GM12878 (cell line): ENCODE measurements at regions not wholly inside any gene's neighbourhood (a gene's known extent, or its start where the extent isn't known, plus 50 kb on each side); places are given as distances from the start of the nearest gene placed in this dataset.

Experiments
- ATAC-seq: fragments of 200-7000 bp; cut with Tn5 transposase; 3 replicates; pipeline ENCODE4 v1.9.1; 2020; ENCODE audit warnings: mild to moderate bottlenecking, moderate library complexity
- BruUV-seq: library from RNA; stranded (reverse); fragments of 400-500 nt; replicated peaks from 2 replicates; lab custom pipeline; 2021; lab: Mats Ljungman, UMichigan
- CTCF ChIA-PET: fragments of 300-600 bp; sonication (Branson Sonifier 250); formaldehyde crosslinking; extraction: SDS; loops from one replicate; lab custom pipeline; 2021; ENCODE audit warnings: inconsistent platforms; lab: Yijun Ruan, JAX
- POLR2A ChIA-PET: fragments of 350-600 bp; formaldehyde crosslinking; extraction: SDS; loops from one replicate; lab custom pipeline; 2021; ENCODE audit warnings: inconsistent platforms; lab: Charles Lee
- RAD21 ChIA-PET: fragments of 300-600 bp; sonication (Branson Sonifier 250); formaldehyde crosslinking; loops from one replicate; lab custom pipeline; 2023; ENCODE audit warnings: antibody characterized with exemption; ENCODE audit not compliant: unreplicated experiment; lab: Charles Lee
- SMC1A ChIA-PET: fragments of 300-600 bp; sonication (Branson Sonifier 250); formaldehyde crosslinking; loops from one replicate; lab custom pipeline; 2023; ENCODE audit not compliant: unreplicated experiment, uncharacterized antibody; lab: Charles Lee
- DNase-seq: peaks from one replicate; pipeline ENCODE4 v3.0.0-alpha.2; 2011; ENCODE audit warnings: low read depth, low spot score
- FAIRE-seq: peaks from 3 replicates; lab custom pipeline; 2011; peaks lifted over from hg19 to GRCh38; lab: Jason Lieb, UNC
- H2AFZ ChIP-seq: 2 replicates; pipeline ENCODE4 v1.6.0; 2011; ENCODE audit warnings: low read depth, low read length, control low read depth; ENCODE audit not compliant: control insufficient read depth
- H3K27ac ChIP-seq: 2 replicates; pipeline ENCODE4 v1.5.1; 2011; ENCODE audit warnings: control low read depth; ENCODE audit not compliant: control insufficient read depth, insufficient read depth
- H3K27me3 ChIP-seq, 2 experiments: replicated peaks in 1 of 2; 2 replicates each; pipeline versions ENCODE4 v1.6.0 to v1.6.1; 2011; ENCODE audit warnings: low read length in 1 of 2; ENCODE audit not compliant: control insufficient read depth in 2 of 2, insufficient read depth in 2 of 2
- H3K36me3 ChIP-seq, 2 experiments: 2 replicates each; pipeline ENCODE4 v1.5.1; 2011; ENCODE audit warnings: low read length in 1 of 2; ENCODE audit not compliant: control insufficient read depth in 2 of 2, insufficient read depth in 2 of 2
- H3K4me1 ChIP-seq: 2 replicates; pipeline ENCODE4 v1.6.1; 2011; ENCODE audit warnings: mild to moderate bottlenecking, low read length, moderate library complexity, mixed read lengths; ENCODE audit not compliant: control insufficient read depth, insufficient read depth
- H3K4me2 ChIP-seq: 2 replicates; pipeline ENCODE4 v1.6.0; 2011; ENCODE audit warnings: control low read depth; ENCODE audit not compliant: control insufficient read depth, insufficient read depth
- H3K4me3 ChIP-seq: fragments of 200-600 bp; sonication (generic); 2 replicates; pipeline ENCODE4 v1.5.1; 2016
- H3K79me2 ChIP-seq: 2 replicates; pipeline ENCODE4 v1.6.0; 2011; ENCODE audit warnings: low read length; ENCODE audit not compliant: control insufficient read depth, insufficient read depth
- H3K9ac ChIP-seq: 2 replicates; pipeline ENCODE4 v1.8.0; 2011; ENCODE audit warnings: low read length, control low read depth, mixed read lengths; ENCODE audit not compliant: control insufficient read depth, insufficient read depth
- H3K9me3 ChIP-seq: replicated peaks from 3 replicates; pipeline ENCODE4 v1.5.1; 2011; ENCODE audit warnings: mild to moderate bottlenecking, low read length; ENCODE audit not compliant: control insufficient read depth, insufficient read depth
- H4K20me1 ChIP-seq: 2 replicates; pipeline ENCODE4 v1.6.0; 2011; ENCODE audit not compliant: control insufficient read depth, insufficient read depth
- ATF3 ChIP-seq: IDR thresholded peaks from 2 replicates; pipeline ENCODE4 v1.6.1; 2011; ENCODE audit warnings: low read depth, mild to moderate bottlenecking, low read length, moderate library complexity, borderline replicate concordance; ENCODE audit errors: extremely low read depth
- BACH1 ChIP-seq: fragments of 450-650 bp; IDR thresholded peaks from 2 replicates; pipeline ENCODE4 v1.6.1; 2017; ENCODE audit warnings: mild to moderate bottlenecking, borderline replicate concordance
- BCL3 ChIP-seq: IDR thresholded peaks from 2 replicates; pipeline ENCODE4 v1.6.1; 2011; ENCODE audit warnings: borderline replicate concordance, low read depth, mild to moderate bottlenecking, moderate library complexity, low read length; ENCODE audit not compliant: insufficient read depth, poor library complexity, severe bottlenecking
- CBFB ChIP-seq: IDR thresholded peaks from 2 replicates; pipeline ENCODE4 v1.6.1; 2016; ENCODE audit warnings: antibody characterized with exemption, low read depth
- CBX5 ChIP-seq: sonication (generic); IDR thresholded peaks from 2 replicates; pipeline ENCODE4 v1.6.1; 2016; ENCODE audit warnings: low read depth, moderate library complexity, mild to moderate bottlenecking, inconsistent platforms
- E2F4 ChIP-seq: IDR thresholded peaks from 2 replicates; pipeline ENCODE4 v1.6.1; 2012; ENCODE audit warnings: low read depth, low read length, improper control_type of control experiment
- FOXK2 ChIP-seq: fragments of 450-650 bp; IDR thresholded peaks from 2 replicates; pipeline ENCODE4 v1.6.1; 2017; ENCODE audit warnings: mild to moderate bottlenecking, moderate library complexity
- HCFC1 ChIP-seq: fragments of 150-350 bp; IDR thresholded peaks from 2 replicates; pipeline ENCODE4 v1.6.1; 2014; ENCODE audit warnings: low read length
- NFXL1 ChIP-seq: fragments of 450-650 bp; IDR thresholded peaks from 2 replicates; pipeline ENCODE4 v1.6.1; 2017; ENCODE audit warnings: antibody characterized with exemption, mild to moderate bottlenecking, borderline replicate concordance
- NFYA ChIP-seq: IDR thresholded peaks from 2 replicates; pipeline ENCODE4 v1.6.1; 2011; ENCODE audit warnings: low read depth, mild to moderate bottlenecking, low read length, improper control_type of control experiment, borderline replicate concordance
- NRF1 ChIP-seq: conservative IDR thresholded peaks from 2 replicates; pipeline ENCODE4 v1.6.1; 2011; ENCODE audit warnings: mild to moderate bottlenecking, low read depth, low read length, improper control_type of control experiment
- POLR2A ChIP-seq: IDR thresholded peaks from 2 replicates; pipeline ENCODE4 v1.6.1; 2011; ENCODE audit warnings: low read depth, mild to moderate bottlenecking, low read length
- RUNX3 ChIP-seq: IDR thresholded peaks from 2 replicates; pipeline ENCODE4 v1.6.1; 2012; ENCODE audit warnings: low read length, inconsistent platforms
- SIN3A ChIP-seq: IDR thresholded peaks from 2 replicates; pipeline ENCODE4 v1.6.1; 2012; ENCODE audit warnings: low read depth, low read length, improper control_type of control experiment
- TAF1 ChIP-seq: IDR thresholded peaks from 2 replicates; pipeline ENCODE4 v1.6.1; 2011; ENCODE audit warnings: mild to moderate bottlenecking, low read depth, low read length, borderline replicate concordance
- WGBS: methylation state at CpG from one replicate; pipeline ENCODE4 v1.1.6; 2016; ENCODE audit warnings: low lambda C conversion rate; ENCODE audit not compliant: insufficient replicate concordance, insufficient coverage; ENCODE audit errors: missing lambda C conversion rate; 5-methylcytosine and 5-hydroxymethylcytosine counted together
- in situ Hi-C: fragments of 300-500 bp; cut with MboI; formaldehyde crosslinking; loops from 9 replicates; pipeline ENCODE4 v1.14.3; 2018; ENCODE audit warnings: mixed read lengths
- intact Hi-C: fragments of 100-400 bp; cut with micrococcal nuclease; formaldehyde crosslinking; loops from one replicate; pipeline ENCODE4 v1.14.2; 2022; ENCODE audit not compliant: unreplicated experiment

- H4K20me1 ChIP-seq, result no peaks in the 10 kb centered on the region
- intact Hi-C loops (no loop called here), in situ Hi-C loops (no loop called here)
- H3K79me2 ChIP-seq, result no peaks in the 10 kb centered on the region
- 51% methylated on average over 3 of the region's 3 CpGs for WGBS
- H3K9ac ChIP-seq, result no peak overlapping the region
- ChIA-PET CTCF (interaction anchor here (1.9 kb wide), 1 partner anchor 164 kb away, joined by 5 read pairs; no protein-coding TSS in a partner anchor), POLR2A (no interaction called here), RAD21 (no interaction called here), SMC1A (no interaction called here)
- H3K36me3 ChIP-seq, result no peaks in the 10 kb centered on the region
- H3K27me3 ChIP-seq, result no peaks in the 10 kb centered on the region; a peak in 1 of 4 replicates
- no peak for TF ChIP-seq RUNX3
- H3K9me3 ChIP-seq, result no peaks in the 10 kb centered on the region
- H3K27ac ChIP-seq, result no peak overlapping the region
- no peak overlapping the region for H3K4me2 ChIP-seq
- FAIRE-seq (no peak), DNase-seq (no peak), ATAC-seq (no peak)
- BruUV-seq, result no TSS peak
- no peaks in the 10 kb centered on the region for H3K4me1 ChIP-seq
- H2AFZ ChIP-seq, result no peak overlapping the region
- no peak overlapping the region for H3K4me3 ChIP-seq
Measured at GRCh38 chr10:79883986-79884385, 57.4 kb downstream of the NUTM2E start.

GRCh38 chr10:79886345-79886744, 59.8 kb downstream of the NUTM2E start:
- Histone ChIP-seq H4K20me1 (no peaks in the 10 kb centered on the region), H3K4me2 (no peak overlapping the region), H3K27ac (no peak overlapping the region), H3K27me3 (no peaks in the 10 kb centered on the region; a peak in 1 of 4 replicates), H3K36me3 (no peaks in the 10 kb centered on the region), H3K79me2 (no peaks in the 10 kb centered on the region), H3K4me1 (no peaks in the 10 kb centered on the region), H3K9me3 (no peaks in the 10 kb centered on the region), H3K4me3 (no peak overlapping the region), H2AFZ (no peak overlapping the region), H3K9ac (no peak overlapping the region)
- no peak for ATAC-seq
- in situ Hi-C loops (no loop called here), intact Hi-C loops (no loop called here)
- peak; percentile 52 for FAIRE-seq
- no TSS peak for BruUV-seq
- SMC1A ChIA-PET, result no interaction called here
- CTCF ChIA-PET, result interaction anchor here (0.7 to 1.2 kb wide), 2 partner anchors 17 to 1221 kb away, joined by 3 read pairs; no protein-coding TSS in a partner anchor
- POLR2A ChIA-PET, result no interaction called here
- RAD21 ChIA-PET, result no interaction called here
- 0% methylated on average over 1 of the region's 1 CpG for WGBS
- no peak for DNase-seq
- TF ChIP-seq CBFB (no peak), CBX5 (no peak), POLR2A (no peak), E2F4 (no peak), NRF1 (no peak), NFXL1 (no peak), HCFC1 (no peak), TAF1 (no peak), NFYA (no peak), FOXK2 (no peak), ATF3 (no peak), BACH1 (no peak), SIN3A (no peak), BCL3 (no peak)
